OCI-LY3 (cell line): ENCODE measurements at regions not wholly inside any gene's neighbourhood (a gene's known extent, or its start where the extent isn't known, plus 50 kb on each side); places are given as distances from the start of the nearest gene placed in this dataset.

Experiments
- CTCF ChIP-seq: fragments of 200-600, 300-600 bp; sonication (generic); IDR thresholded peaks from 2 replicates; pipeline ENCODE4 v1.5.1; 2014; ENCODE audit warnings: antibody characterized with exemption, low read length, low read depth
- EZH2phosphoT487 ChIP-seq: fragments of 200-600 bp; shearing (Covaris generic); IDR thresholded peaks from 2 replicates; pipeline ENCODE4 v1.6.1; 2018; ENCODE audit warnings: antibody characterized with exemption, mixed run types, low read depth

DNA sequence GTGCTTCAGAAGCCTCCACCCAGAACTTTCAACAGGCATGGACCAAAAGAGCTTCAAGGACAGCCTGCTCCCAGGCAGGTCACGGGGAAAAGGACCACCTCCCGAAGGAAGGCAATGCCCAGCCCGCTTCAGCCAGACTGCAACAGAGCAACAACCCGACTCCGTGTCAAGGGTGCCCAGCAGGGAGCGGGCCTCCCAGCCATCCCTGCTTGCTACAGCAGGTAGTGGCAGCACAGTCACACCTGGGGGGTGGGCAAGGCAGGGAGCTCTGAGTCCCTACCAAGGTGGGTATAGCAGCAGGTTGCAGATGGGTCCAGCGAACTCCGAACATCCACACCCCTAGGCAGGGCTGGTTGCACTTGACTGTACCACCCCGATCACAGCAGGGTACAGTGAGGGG lies 467.8 kb upstream of the PFKP start:
- TF ChIP-seq CTCF, result no peak
- no peak for TF ChIP-seq EZH2phosphoT487
